OCI-LY3 (cell line): ENCODE measurements at regions not wholly inside any gene's neighbourhood (a gene's known extent, or its start where the extent isn't known, plus 50 kb on each side); places are given as distances from the start of the nearest gene placed in this dataset.

ENCODE experiments used
- CTCF ChIP-seq: fragments of 200-600, 300-600 bp; sonication (generic); IDR thresholded peaks from 2 replicates; pipeline ENCODE4 v1.5.1; 2014; ENCODE audit warnings: antibody characterized with exemption, low read length, low read depth
- EZH2phosphoT487 ChIP-seq: fragments of 200-600 bp; shearing (Covaris generic); IDR thresholded peaks from 2 replicates; pipeline ENCODE4 v1.6.1; 2018; ENCODE audit warnings: antibody characterized with exemption, mixed run types, low read depth

GRCh38 chr9:65409471-65409980, 124.5 kb upstream of the FOXD4L5 start:
- no peak for TF ChIP-seq CTCF
- TF ChIP-seq EZH2phosphoT487: no peak
